ENCODE measurements at regions not wholly inside any gene's neighbourhood (a gene's known extent, or its start where the extent isn't known, plus 50 kb on each side); places are given as distances from the start of the nearest gene placed in this dataset.

- no peak overlapping the region for H2AFZ ChIP-seq (ENCODE audit: low read depth)
- H4K20me1 ChIP-seq (ENCODE audit: insufficient read depth): no peaks in the 10 kb centered on the region
- no peaks in the 10 kb centered on the region for H3K4me1 ChIP-seq (ENCODE audit: low read depth, poor library complexity, severe bottlenecking)
- H3K4me2 ChIP-seq: no peak overlapping the region
- H3K27ac ChIP-seq: no peak overlapping the region
- H3K4me3 ChIP-seq (IDR thresholded peaks at IDR 0.05; ENCODE audit: insufficient read depth, low read depth, low read length): no peak overlapping the region
- no peak overlapping the region for H3K9ac ChIP-seq
- no peaks in the 10 kb centered on the region for H3K27me3 ChIP-seq (ENCODE audit: insufficient read depth, low read depth)
- H3K36me3 ChIP-seq (ENCODE audit: insufficient read depth): no peaks in the 10 kb centered on the region
- TF ChIP-seq CTCF (conservative IDR thresholded peaks at IDR 0.05; ENCODE audit: low read depth, low read length): no peak
- H3K79me2 ChIP-seq (ENCODE audit: insufficient read depth, low read depth): no peaks in the 10 kb centered on the region
Observed at GRCh38 chr4:124095621-124096020, 616.9 kb downstream of the ANKRD50 start.

GRCh38 chr4:124096290-124096689, 616.2 kb downstream of the ANKRD50 start:
- no peaks in the 10 kb centered on the region for H3K4me1 ChIP-seq (ENCODE audit: low read depth, poor library complexity, severe bottlenecking)
- H4K20me1 ChIP-seq (ENCODE audit: insufficient read depth): no peaks in the 10 kb centered on the region
- H3K4me3 ChIP-seq (IDR thresholded peaks at IDR 0.05; ENCODE audit: insufficient read depth, low read depth, low read length): no peak overlapping the region
- no peaks in the 10 kb centered on the region for H3K27me3 ChIP-seq (ENCODE audit: insufficient read depth, low read depth)
- no peak for TF ChIP-seq CTCF (conservative IDR thresholded peaks at IDR 0.05; ENCODE audit: low read depth, low read length)
- no peak overlapping the region for H3K9ac ChIP-seq
- no peaks in the 10 kb centered on the region for H3K79me2 ChIP-seq (ENCODE audit: insufficient read depth, low read depth)
- no peak overlapping the region for H3K27ac ChIP-seq
- H3K36me3 ChIP-seq (ENCODE audit: insufficient read depth): no peaks in the 10 kb centered on the region
- no peak overlapping the region for H2AFZ ChIP-seq (ENCODE audit: low read depth)
- H3K4me2 ChIP-seq: no peak overlapping the region

GRCh38 chr4:124097447-124097846, 615.1 kb downstream of the ANKRD50 start:
- Histone ChIP-seq H3K27me3 (ENCODE audit: insufficient read depth, low read depth) (no peaks in the 10 kb centered on the region), H3K79me2 (ENCODE audit: insufficient read depth, low read depth) (no peaks in the 10 kb centered on the region), H3K4me1 (ENCODE audit: low read depth, poor library complexity, severe bottlenecking) (no peaks in the 10 kb centered on the region), H3K36me3 (ENCODE audit: insufficient read depth) (no peaks in the 10 kb centered on the region), H4K20me1 (ENCODE audit: insufficient read depth) (no peaks in the 10 kb centered on the region), H3K27ac (no peak overlapping the region), H2AFZ (ENCODE audit: low read depth) (no peak overlapping the region), H3K4me3 (IDR thresholded peaks at IDR 0.05; ENCODE audit: insufficient read depth, low read depth, low read length) (no peak overlapping the region), H3K9ac (no peak overlapping the region), H3K4me2 (no peak overlapping the region)
- TF ChIP-seq CTCF (conservative IDR thresholded peaks at IDR 0.05; ENCODE audit: low read depth, low read length): no peak

GRCh38 chr4:124104101-124104500, 608.4 kb downstream of the ANKRD50 start:
- TF ChIP-seq CTCF (conservative IDR thresholded peaks at IDR 0.05; ENCODE audit: low read depth, low read length): no peak
- H3K79me2 ChIP-seq (ENCODE audit: insufficient read depth, low read depth): no peaks in the 10 kb centered on the region
- H4K20me1 ChIP-seq (ENCODE audit: insufficient read depth): no peaks in the 10 kb centered on the region; the same call in 1 of the 2 replicates
- no peak overlapping the region for H3K4me3 ChIP-seq (IDR thresholded peaks at IDR 0.05; ENCODE audit: insufficient read depth, low read depth, low read length)
- H3K4me1 ChIP-seq (ENCODE audit: low read depth, poor library complexity, severe bottlenecking): peaks cover 15% of the 10 kb centered on the region
- H3K36me3 ChIP-seq (ENCODE audit: insufficient read depth): no peaks in the 10 kb centered on the region
- H3K27me3 ChIP-seq (ENCODE audit: insufficient read depth, low read depth): no peaks in the 10 kb centered on the region
- no peak overlapping the region for H3K27ac ChIP-seq
- H2AFZ ChIP-seq (ENCODE audit: low read depth): no peak overlapping the region
- no peak overlapping the region for H3K9ac ChIP-seq
- no peak overlapping the region for H3K4me2 ChIP-seq

Measured in KMS-11 (cell line).